ENCODE measurements at regions not wholly inside any gene's neighbourhood (a gene's known extent, or its start where the extent isn't known, plus 50 kb on each side); places are given as distances from the start of the nearest gene placed in this dataset.

GRCh38 chr1:234538062-234538731 is 59.2 kb upstream of the TARBP1 start:
- Histone ChIP-seq H3K79me2 (ENCODE audit: low read length) (no peaks in the 10 kb centered on the region), H2AFZ (ENCODE audit: low read length) (no peak overlapping the region), H3K9me2 (replicated peaks; ENCODE audit: insufficient read depth, low read length) (no peaks in the 10 kb centered on the region), H3K9me3 (replicated peaks; ENCODE audit: insufficient read depth, low read length) (no peaks in the 10 kb centered on the region), H3K36me3 (replicated peaks; ENCODE audit: insufficient read depth, low read length) (no peaks in the 10 kb centered on the region), H3K27ac (ENCODE audit: low read length) (no peak overlapping the region), H3K4me2 (ENCODE audit: low read depth, low read length) (no peak overlapping the region), H3K4me1 (ENCODE audit: low read length) (no peaks in the 10 kb centered on the region), H4K20me1 (ENCODE audit: insufficient read depth, low read length) (no peaks in the 10 kb centered on the region), H3K27me3 (replicated peaks; ENCODE audit: insufficient read depth, low read length) (no peaks in the 10 kb centered on the region), H3F3A (ENCODE audit: insufficient read depth, low read length) (no peaks in the 10 kb centered on the region), H3K9ac (ENCODE audit: low read length) (no peak overlapping the region), H3K4me3 (ENCODE audit: low read length) (no peak overlapping the region)
- DNase-seq: no peak
- TF ChIP-seq EZH2 (optimal IDR thresholded peaks at IDR 0.05; ENCODE audit: low read depth, low read length): no peak
- no peak for TF ChIP-seq CTCF (IDR thresholded peaks at IDR 0.05; ENCODE audit: low read length)
- TF ChIP-seq EZH2phosphoT487 (IDR thresholded peaks at IDR 0.05; ENCODE audit: low read length): no peak

- no peaks in the 10 kb centered on the region for H3K27me3 ChIP-seq (replicated peaks; ENCODE audit: insufficient read depth, low read length)
- H3K36me3 ChIP-seq (replicated peaks; ENCODE audit: insufficient read depth, low read length): no peaks in the 10 kb centered on the region
- no peak for TF ChIP-seq CTCF (IDR thresholded peaks at IDR 0.05; ENCODE audit: low read length)
- TF ChIP-seq EZH2 (optimal IDR thresholded peaks at IDR 0.05; ENCODE audit: low read depth, low read length): no peak
- no peak for TF ChIP-seq EZH2phosphoT487 (IDR thresholded peaks at IDR 0.05; ENCODE audit: low read length)
- DNase-seq: no peak
- H3K4me3 ChIP-seq (ENCODE audit: low read length): no peak overlapping the region
- no peak overlapping the region for H3K4me2 ChIP-seq (ENCODE audit: low read depth, low read length)
- H3K9me3 ChIP-seq (replicated peaks; ENCODE audit: insufficient read depth, low read length): no peaks in the 10 kb centered on the region
- H3K9me2 ChIP-seq (replicated peaks; ENCODE audit: insufficient read depth, low read length): no peaks in the 10 kb centered on the region
- no peaks in the 10 kb centered on the region for H3K4me1 ChIP-seq (ENCODE audit: low read length)
- no peak overlapping the region for H3K27ac ChIP-seq (ENCODE audit: low read length)
- no peaks in the 10 kb centered on the region for H3F3A ChIP-seq (ENCODE audit: insufficient read depth, low read length)
- H4K20me1 ChIP-seq (ENCODE audit: insufficient read depth, low read length): no peaks in the 10 kb centered on the region
- no peak overlapping the region for H2AFZ ChIP-seq (ENCODE audit: low read length)
- no peak overlapping the region for H3K9ac ChIP-seq (ENCODE audit: low read length)
- H3K79me2 ChIP-seq (ENCODE audit: low read length): no peaks in the 10 kb centered on the region
These were observed 58.3 kb upstream of the TARBP1 start for GRCh38 chr1:234537236-234537635.

GRCh38 chr1:234536741-234537140 is 57.8 kb upstream of the TARBP1 start:
- no peak for DNase-seq
- H3K27ac ChIP-seq (ENCODE audit: low read length): no peak overlapping the region
- H3K4me1 ChIP-seq (ENCODE audit: low read length): no peaks in the 10 kb centered on the region
- no peaks in the 10 kb centered on the region for H3K27me3 ChIP-seq (replicated peaks; ENCODE audit: insufficient read depth, low read length)
- no peaks in the 10 kb centered on the region for H3K9me2 ChIP-seq (replicated peaks; ENCODE audit: insufficient read depth, low read length)
- no peaks in the 10 kb centered on the region for H3K79me2 ChIP-seq (ENCODE audit: low read length)
- no peaks in the 10 kb centered on the region for H4K20me1 ChIP-seq (ENCODE audit: insufficient read depth, low read length)
- H3K9me3 ChIP-seq (replicated peaks; ENCODE audit: insufficient read depth, low read length): no peaks in the 10 kb centered on the region
- no peak overlapping the region for H3K4me3 ChIP-seq (ENCODE audit: low read length)
- TF ChIP-seq EZH2phosphoT487 (IDR thresholded peaks at IDR 0.05; ENCODE audit: low read length) (no peak), EZH2 (optimal IDR thresholded peaks at IDR 0.05; ENCODE audit: low read depth, low read length) (no peak)
- no peak overlapping the region for H3K9ac ChIP-seq (ENCODE audit: low read length)
- H2AFZ ChIP-seq (ENCODE audit: low read length): no peak overlapping the region
- no peaks in the 10 kb centered on the region for H3K36me3 ChIP-seq (replicated peaks; ENCODE audit: insufficient read depth, low read length)
- H3K4me2 ChIP-seq (ENCODE audit: low read depth, low read length): no peak overlapping the region
- no peaks in the 10 kb centered on the region for H3F3A ChIP-seq (ENCODE audit: insufficient read depth, low read length)

- H3K27ac ChIP-seq (ENCODE audit: low read length): no peak overlapping the region
- no peaks in the 10 kb centered on the region for H3K4me1 ChIP-seq (ENCODE audit: low read length)
These were observed 57.0 kb upstream of the TARBP1 start for GRCh38 chr1:234535763-234536515.

More at GRCh38 chr1:234535763-234536515, 57.0 kb upstream of the TARBP1 start:
- TF ChIP-seq CTCF (IDR thresholded peaks at IDR 0.05; ENCODE audit: low read length) (no peak), EZH2 (optimal IDR thresholded peaks at IDR 0.05; ENCODE audit: low read depth, low read length) (no peak), EZH2phosphoT487 (IDR thresholded peaks at IDR 0.05; ENCODE audit: low read length) (no peak)
- Histone ChIP-seq H3K9ac (ENCODE audit: low read length) (no peak overlapping the region), H4K20me1 (ENCODE audit: insufficient read depth, low read length) (no peaks in the 10 kb centered on the region), H3K27me3 (replicated peaks; ENCODE audit: insufficient read depth, low read length) (no peaks in the 10 kb centered on the region), H2AFZ (ENCODE audit: low read length) (no peak overlapping the region), H3K4me3 (ENCODE audit: low read length) (no peak overlapping the region), H3K9me3 (replicated peaks; ENCODE audit: insufficient read depth, low read length) (no peaks in the 10 kb centered on the region), H3K36me3 (replicated peaks; ENCODE audit: insufficient read depth, low read length) (no peaks in the 10 kb centered on the region), H3K9me2 (replicated peaks; ENCODE audit: insufficient read depth, low read length) (no peaks in the 10 kb centered on the region), H3K4me2 (ENCODE audit: low read depth, low read length) (no peak overlapping the region), H3K79me2 (ENCODE audit: low read length) (no peaks in the 10 kb centered on the region), H3F3A (ENCODE audit: insufficient read depth, low read length) (no peaks in the 10 kb centered on the region)
- no peak for DNase-seq
